Activated effector memory CD4-positive, alpha-beta T cell treated with anti-CD3 and anti-CD28 coated beads, Interleukin-2, amount 50 U/mL, for 16 hours (primary cell): ENCODE measurements at regions not wholly inside any gene's neighbourhood (a gene's known extent, or its start where the extent isn't known, plus 50 kb on each side); places are given as distances from the start of the nearest gene placed in this dataset.
"Not testable (repeated sequence)": the region's sequence is repeated elsewhere in the genome, so short reads cannot be mapped to it uniquely, and the experiment has no call there.

Experiments used
- DNase-seq: peaks from one replicate; pipeline ENCODE4 v3.0.0-alpha.2; 2020

DNA sequence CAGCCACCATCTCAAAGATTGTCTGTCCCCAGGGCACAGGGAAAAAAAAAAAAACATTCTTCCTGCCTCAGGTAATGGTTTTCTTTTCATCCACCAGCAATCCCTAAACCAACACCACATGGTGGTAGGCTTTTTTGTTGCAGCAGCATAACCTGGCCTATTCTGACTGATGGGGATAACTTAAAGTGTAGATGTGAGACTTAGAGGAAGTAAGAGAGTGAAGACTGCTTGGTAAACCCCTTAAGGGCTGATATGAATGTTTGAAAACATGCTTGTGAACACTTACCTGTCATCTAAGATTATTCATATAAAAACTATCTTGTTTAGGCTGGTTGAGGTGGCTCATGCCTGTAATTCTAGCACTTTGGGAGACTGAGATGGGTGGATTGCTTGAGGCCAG is 130.2 kb upstream of the RAP1B start:
- no peak for DNase-seq

GRCh38 chr12:68481181-68481941 is 129.3 kb upstream of the RAP1B start:
- DNase-seq: no peak

- DNase-seq: no peak
Measured at GRCh38 chr12:68482014-68482413, 128.7 kb upstream of the RAP1B start.

GRCh38 chr12:68482660-68483059 is 128.0 kb upstream of the RAP1B start:
- DNase-seq: no peak

DNA sequence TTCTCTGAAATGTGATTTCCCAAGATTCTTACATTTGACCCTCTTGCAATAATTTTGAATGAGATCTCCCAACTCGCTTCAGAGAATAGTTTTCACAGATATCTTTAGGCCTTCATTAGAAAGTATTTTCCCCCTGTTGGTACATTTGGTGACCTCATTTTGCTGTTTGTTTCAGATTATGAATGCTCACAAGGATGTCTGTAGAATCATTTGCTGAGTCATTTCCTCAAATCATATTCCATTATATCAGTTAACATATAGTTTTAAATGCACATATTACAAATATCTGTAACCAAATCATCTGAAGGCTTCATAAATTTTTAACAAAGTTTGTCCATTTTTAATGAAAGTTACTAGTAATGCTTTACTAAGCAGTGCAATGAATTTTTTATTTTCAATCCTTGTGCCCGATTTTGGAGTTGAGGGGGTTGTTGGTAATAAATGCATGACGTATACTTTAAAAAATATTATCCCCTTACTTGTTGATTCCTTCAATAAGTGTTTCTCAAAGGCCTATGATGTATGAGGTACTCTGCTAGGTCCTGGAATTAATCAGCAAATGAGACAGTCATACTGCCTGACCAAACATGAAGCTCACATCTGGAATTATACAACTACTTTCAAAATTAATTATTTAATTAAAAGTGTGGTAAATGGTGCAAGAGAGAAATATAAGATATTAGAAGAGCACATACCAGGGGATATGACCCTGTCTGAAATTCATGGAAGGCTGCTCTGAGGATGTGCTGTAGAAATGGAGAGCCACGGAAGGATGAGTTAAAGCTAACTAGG is 126.9 kb upstream of the RAP1B start:
- no peak for DNase-seq

- DNase-seq: not testable (repeated sequence)
Measured at GRCh38 chr12:68484578-68484977, 126.1 kb upstream of the RAP1B start.

DNA sequence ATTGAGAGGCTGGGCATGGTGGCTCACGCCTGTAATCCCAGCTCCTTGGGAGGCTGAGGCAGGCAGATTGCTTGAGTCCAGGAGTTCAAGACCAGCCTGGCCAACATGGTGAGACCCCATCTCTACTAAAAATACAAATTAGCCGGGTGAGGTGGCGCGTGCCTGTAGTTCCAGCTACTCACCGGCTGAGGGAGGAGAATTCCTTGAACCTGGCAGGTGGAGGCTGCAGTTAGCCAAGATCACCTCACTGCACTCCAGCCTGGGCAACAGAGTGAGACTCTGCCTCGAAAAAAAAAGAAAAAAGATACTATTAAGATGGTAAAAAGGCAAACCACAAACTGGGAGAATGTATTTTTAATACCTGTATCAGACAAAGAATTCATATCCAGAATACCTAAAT is 124.2 kb upstream of the RAP1B start:
- not testable (repeated sequence) for DNase-seq

DNA sequence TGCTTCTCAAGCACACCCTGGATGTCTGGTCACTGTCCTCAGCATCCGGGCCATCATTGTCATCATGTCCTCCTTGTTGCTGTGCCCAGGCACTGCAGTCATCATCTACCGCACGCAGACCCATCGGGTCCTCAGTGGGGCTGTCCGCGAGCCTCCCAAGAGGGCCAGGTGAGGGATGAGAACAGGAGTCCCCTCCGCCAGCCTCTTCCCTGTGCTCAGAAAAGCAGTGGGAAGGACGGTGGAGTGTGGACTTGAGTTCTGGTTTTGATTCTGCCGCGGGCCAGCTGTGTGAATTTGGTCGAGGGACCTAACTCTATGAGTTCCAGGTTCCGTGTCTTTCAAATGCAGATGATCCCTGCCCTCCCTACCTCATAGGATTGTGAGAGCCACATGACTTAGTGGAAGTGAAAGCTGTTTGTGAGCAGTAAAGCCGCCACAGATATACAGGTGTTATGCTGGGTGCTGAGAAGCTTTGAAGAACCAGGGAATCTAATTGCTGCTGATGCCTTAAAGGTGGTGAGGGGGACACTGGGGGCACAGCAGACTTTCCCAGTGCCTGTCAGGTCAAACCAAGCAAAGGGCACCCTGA is 122.9 kb upstream of the RAP1B start:
- no peak for DNase-seq

DNA sequence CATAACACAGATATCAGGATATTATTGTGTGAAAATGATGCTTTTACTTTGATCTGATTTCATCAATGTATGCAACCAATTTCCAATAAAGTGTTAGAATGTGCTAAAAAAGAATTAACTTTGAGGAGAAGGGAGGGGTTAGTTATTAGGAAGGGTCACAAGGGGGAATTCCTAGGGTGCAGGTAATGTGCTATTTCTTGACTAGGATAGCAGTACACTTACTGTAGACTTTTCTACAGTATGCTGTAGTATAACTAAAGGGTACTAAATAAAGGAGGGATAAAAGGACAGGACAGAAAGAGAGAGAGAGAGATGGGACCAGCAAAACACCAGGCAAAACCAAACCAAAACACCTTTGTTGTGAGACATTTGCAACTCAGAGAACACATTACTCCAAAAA is 121.4 kb upstream of the RAP1B start:
- no peak for DNase-seq

DNA sequence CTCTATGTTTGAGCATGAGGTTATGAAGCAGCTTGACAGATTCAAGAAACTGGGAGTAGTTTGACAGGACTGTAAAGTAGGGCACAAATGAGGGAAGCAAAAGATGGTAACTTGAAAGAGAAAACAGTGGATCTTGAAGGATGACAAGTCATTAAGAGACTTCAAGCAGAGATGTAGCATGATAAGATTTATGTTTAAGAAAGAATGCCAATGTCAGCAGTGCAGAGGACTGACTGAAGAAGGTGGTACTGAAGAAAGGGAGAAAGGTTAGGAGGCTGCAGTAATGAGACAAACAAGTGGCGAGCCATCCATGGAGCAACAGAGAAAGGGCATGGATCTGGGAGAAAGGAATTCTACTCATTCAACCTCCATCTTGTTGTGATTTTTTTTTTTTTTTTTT is 120.2 kb upstream of the RAP1B start:
- DNase-seq: no peak

GRCh38 chr12:68491204-68491960 is 119.3 kb upstream of the RAP1B start:
- no peak for DNase-seq

DNA sequence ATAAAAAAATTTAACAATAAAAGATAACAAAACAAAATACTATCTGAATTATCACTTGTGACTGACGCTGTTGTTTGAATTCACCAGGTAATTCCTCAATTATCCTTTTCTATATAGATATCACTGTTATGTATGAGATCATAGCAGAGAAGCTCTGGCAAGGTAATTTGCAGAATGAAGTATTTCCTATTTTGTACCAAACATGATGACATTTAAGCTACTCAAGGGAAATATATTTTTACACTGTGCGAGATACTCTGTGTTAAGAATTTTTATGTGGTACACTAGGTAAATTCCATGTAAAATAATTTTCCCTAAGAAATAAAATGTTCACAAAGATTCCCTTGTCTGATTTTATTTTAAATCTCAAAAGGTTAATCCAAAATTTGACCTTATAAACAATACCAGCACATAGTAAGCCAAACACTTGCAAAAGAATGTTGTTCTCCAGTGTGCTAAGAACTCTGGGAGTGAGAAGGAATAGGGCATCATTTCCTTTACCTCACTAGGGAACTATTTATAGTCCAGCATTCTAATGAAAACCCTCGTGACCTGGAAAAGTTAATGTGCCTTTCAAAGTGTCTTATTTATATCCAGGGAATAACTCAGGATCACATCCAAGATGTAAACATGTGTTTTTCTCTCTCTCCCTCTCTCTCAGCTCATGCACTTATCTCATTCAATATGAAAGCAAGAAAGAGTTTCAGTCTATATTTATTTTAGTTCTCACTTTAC is 115.2 kb upstream of the RAP1B start:
- DNase-seq: no peak

- DNase-seq: no peak
Measured at GRCh38 chr12:68497107-68497506, 113.6 kb upstream of the RAP1B start.

DNA sequence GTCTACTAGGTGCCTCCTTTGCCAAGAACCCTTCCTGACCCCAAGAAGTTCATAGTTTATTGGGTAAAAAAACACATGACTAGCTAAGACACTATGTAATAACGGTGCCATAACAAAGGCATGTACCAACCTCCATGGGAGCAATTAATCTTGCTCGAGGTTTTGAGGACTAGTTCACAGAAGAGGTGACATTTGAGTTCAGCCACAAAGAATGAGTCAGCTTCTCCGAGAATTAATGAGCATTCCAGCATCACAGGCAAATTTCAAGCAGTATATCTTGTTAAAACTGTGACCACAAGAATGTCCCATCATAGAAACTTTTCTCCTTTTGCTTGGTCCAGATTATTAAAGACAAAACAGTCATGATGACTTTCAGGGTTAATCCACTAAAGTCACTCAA is 113.0 kb upstream of the RAP1B start:
- no peak for DNase-seq

DNA sequence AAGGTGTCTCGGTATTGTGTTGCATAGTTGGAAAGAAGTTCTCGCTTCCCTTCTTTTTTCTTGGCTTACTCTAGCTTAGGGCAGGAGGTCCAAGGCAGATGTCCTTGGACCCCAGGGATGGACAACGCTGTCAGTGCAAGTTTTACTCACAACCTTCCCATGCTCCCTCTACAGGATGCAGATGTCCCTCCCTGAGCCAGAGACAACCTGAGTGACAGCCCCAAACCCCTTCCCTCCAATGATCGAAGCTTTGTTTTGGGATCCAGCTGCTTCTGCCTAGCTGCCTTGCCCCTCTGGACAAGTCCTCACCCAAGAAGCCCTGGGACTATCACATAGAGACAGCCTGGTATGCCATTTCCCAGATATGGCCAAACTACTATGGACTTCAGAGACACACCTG is 112.0 kb upstream of the RAP1B start:
- no peak for DNase-seq

GRCh38 chr12:68499616-68500015 is 111.1 kb upstream of the RAP1B start:
- no peak for DNase-seq

GRCh38 chr12:68501226-68501625 is 109.5 kb upstream of the RAP1B start:
- no peak for DNase-seq

GRCh38 chr12:68505970-68506369 is 104.7 kb upstream of the RAP1B start:
- no peak for DNase-seq

GRCh38 chr12:68506619-68507018 is 104.1 kb upstream of the RAP1B start:
- DNase-seq: no peak

GRCh38 chr12:68507657-68508056 is 103.0 kb upstream of the RAP1B start:
- no peak for DNase-seq

- no peak for DNase-seq
Measured at GRCh38 chr12:68508576-68508975, 102.1 kb upstream of the RAP1B start.

DNA sequence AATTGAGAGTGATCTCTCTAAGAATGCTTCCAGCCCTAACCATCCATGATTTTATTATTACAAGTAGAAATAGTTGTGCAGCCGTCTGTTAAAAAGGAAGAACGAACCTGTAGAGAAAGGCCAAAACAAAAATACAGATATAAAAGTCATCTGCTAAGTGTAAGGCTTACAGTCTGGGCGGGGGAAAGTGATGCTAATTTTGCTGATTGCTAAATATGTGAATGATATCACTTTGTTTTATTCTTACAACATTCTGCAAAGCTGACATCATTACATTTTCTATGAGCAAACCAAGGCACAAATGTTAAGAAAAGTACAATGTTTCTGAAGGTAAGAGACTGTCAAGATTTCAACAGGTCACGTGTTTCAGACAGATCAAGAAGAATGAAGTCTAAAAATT is 101.5 kb upstream of the RAP1B start:
- DNase-seq: no peak

DNA sequence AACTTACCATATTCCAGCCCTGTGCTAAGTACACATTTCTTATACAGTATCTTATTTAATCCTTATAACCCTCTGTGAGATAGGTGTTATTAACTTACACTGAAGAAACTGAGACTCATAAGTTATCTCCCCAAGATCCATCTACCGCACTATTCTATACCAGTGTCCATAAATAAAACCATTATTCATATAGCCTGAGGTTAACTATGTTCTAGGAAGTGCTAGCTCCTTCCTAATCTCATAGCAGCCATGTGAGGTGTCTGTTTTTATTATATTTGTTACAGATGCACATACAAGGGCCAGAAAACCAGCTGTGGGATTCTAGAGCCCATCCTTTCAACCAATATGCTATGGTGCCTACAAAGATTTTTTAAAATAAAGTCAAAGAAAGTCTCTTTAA is 100.3 kb upstream of the RAP1B start:
- DNase-seq: no peak
